Neural cell (in vitro differentiated cells): ENCODE measurements at regions not wholly inside any gene's neighbourhood (a gene's known extent, or its start where the extent isn't known, plus 50 kb on each side); places are given as distances from the start of the nearest gene placed in this dataset.

ENCODE experiments used
- H2AFZ ChIP-seq: fragments of 200-600, 300-800 bp; sonication (generic), shearing (Covaris generic); 2 replicates; pipeline ENCODE4 v1.6.0; 2014; ENCODE audit warnings: low read depth, mild to moderate bottlenecking, antibody characterized with exemption, low read length, moderate library complexity
- H3F3A ChIP-seq: fragments of 200-600 bp; shearing (Covaris generic); 2 replicates; pipeline ENCODE4 v1.6.1; 2016; ENCODE audit warnings: mild to moderate bottlenecking, moderate library complexity, mixed read lengths, antibody characterized with exemption, low read length; ENCODE audit not compliant: insufficient read depth, poor library complexity, severe bottlenecking
- H3K27ac ChIP-seq: fragments of 200-600, 300-800 bp; sonication (generic), shearing (Covaris generic); 2 replicates; pipeline ENCODE4 v1.5.1; 2014; ENCODE audit warnings: mild to moderate bottlenecking, low read length, moderate library complexity
- H3K27me3 ChIP-seq: fragments of 300-800, 200-600 bp; sonication (generic), shearing (Covaris generic); 2 replicates; pipeline ENCODE4 v1.6.0; 2014; ENCODE audit warnings: mild to moderate bottlenecking, low read depth, low read length, moderate library complexity; ENCODE audit not compliant: insufficient read depth
- H3K36me3 ChIP-seq: fragments of 300-800, 200-600 bp; sonication (generic), shearing (Covaris generic); 2 replicates; pipeline ENCODE4 v1.5.1; 2014; ENCODE audit warnings: mild to moderate bottlenecking, antibody characterized with exemption, low read length, moderate library complexity; ENCODE audit not compliant: insufficient read depth
- H3K4me2 ChIP-seq: fragments of 300-800, 200-600 bp; sonication (generic), shearing (Covaris generic); 2 replicates; pipeline ENCODE4 v1.6.0; 2014; ENCODE audit warnings: mild to moderate bottlenecking, low read length
- H3K4me3 ChIP-seq: fragments of 300-800, 200-600 bp; sonication (generic), shearing (Covaris generic); 2 replicates; pipeline ENCODE4 v1.5.1; 2014; ENCODE audit warnings: mild to moderate bottlenecking, low read length, moderate library complexity
- H3K79me2 ChIP-seq: fragments of 200-600 bp; shearing (Covaris generic); replicated peaks from 2 replicates; pipeline ENCODE4 v1.6.0; 2014; ENCODE audit warnings: mild to moderate bottlenecking, low read length, moderate library complexity; ENCODE audit not compliant: insufficient read depth
- H3K9ac ChIP-seq: fragments of 300-800, 200-600 bp; sonication (generic), shearing (Covaris generic); 2 replicates; pipeline ENCODE4 v1.6.1; 2016; ENCODE audit warnings: mild to moderate bottlenecking, low read length, mixed read lengths
- H3K9me2 ChIP-seq: fragments of 200-600 bp; shearing (Covaris generic); 2 replicates; pipeline ENCODE4 v1.6.1; 2016; ENCODE audit warnings: mild to moderate bottlenecking, low read length, mixed read lengths; ENCODE audit not compliant: insufficient read depth
- H3K9me3 ChIP-seq: fragments of 200-600, 300-800 bp; sonication (generic), shearing (Covaris generic); 2 replicates; pipeline ENCODE4 v1.6.1; 2016; ENCODE audit warnings: mild to moderate bottlenecking, mixed run types, low read length, moderate library complexity, mixed read lengths
- H4K20me1 ChIP-seq: fragments of 200-600 bp; shearing (Covaris generic); 2 replicates; pipeline ENCODE4 v1.6.1; 2016; ENCODE audit warnings: mild to moderate bottlenecking, mixed run types; ENCODE audit not compliant: insufficient read depth
- EP300 ChIP-seq: fragments of 450-650 bp; conservative IDR thresholded peaks from 2 replicates; pipeline ENCODE4 v1.6.1; 2014; ENCODE audit warnings: antibody characterized with exemption, mild to moderate bottlenecking, moderate library complexity; ENCODE audit not compliant: poor library complexity, severe bottlenecking
- EZH2 ChIP-seq: fragments of 200-600, 300-800 bp; shearing (Covaris generic), sonication (generic); IDR thresholded peaks from 2 replicates; pipeline ENCODE4 v1.6.1; 2014; ENCODE audit warnings: antibody characterized with exemption, low read length, borderline replicate concordance, mild to moderate bottlenecking; ENCODE audit not compliant: insufficient read depth, poor library complexity, severe bottlenecking
- MXI1 ChIP-seq: fragments of 450-650 bp; conservative IDR thresholded peaks from 2 replicates; pipeline ENCODE4 v1.6.1; 2014; ENCODE audit warnings: antibody characterized with exemption, mild to moderate bottlenecking; ENCODE audit not compliant: poor library complexity, severe bottlenecking
- POLR2AphosphoS5 ChIP-seq: IDR thresholded peaks from 2 replicates; pipeline ENCODE4 v1.6.1; 2012
- RAD21 ChIP-seq: fragments of 450-650 bp; conservative IDR thresholded peaks from 2 replicates; pipeline ENCODE4 v1.6.1; 2014; ENCODE audit warnings: antibody characterized with exemption, mild to moderate bottlenecking, moderate library complexity
- SMC3 ChIP-seq: fragments of 450-650 bp; conservative IDR thresholded peaks from 2 replicates; pipeline ENCODE4 v1.6.1; 2014; ENCODE audit warnings: antibody characterized with exemption, mild to moderate bottlenecking, moderate library complexity; ENCODE audit not compliant: poor library complexity
- TAF1 ChIP-seq: IDR thresholded peaks from 2 replicates; pipeline ENCODE4 v1.6.1; 2012; ENCODE audit warnings: low read depth
- TF ChIP-seq, protein P1 (sequence below): fragments of 450-650 bp; IDR thresholded peaks from 2 replicates; pipeline ENCODE4 v1.5.1; 2014; ENCODE audit warnings: antibody characterized with exemption, mild to moderate bottlenecking, moderate library complexity; ENCODE audit not compliant: poor library complexity, severe bottlenecking

DNA sequence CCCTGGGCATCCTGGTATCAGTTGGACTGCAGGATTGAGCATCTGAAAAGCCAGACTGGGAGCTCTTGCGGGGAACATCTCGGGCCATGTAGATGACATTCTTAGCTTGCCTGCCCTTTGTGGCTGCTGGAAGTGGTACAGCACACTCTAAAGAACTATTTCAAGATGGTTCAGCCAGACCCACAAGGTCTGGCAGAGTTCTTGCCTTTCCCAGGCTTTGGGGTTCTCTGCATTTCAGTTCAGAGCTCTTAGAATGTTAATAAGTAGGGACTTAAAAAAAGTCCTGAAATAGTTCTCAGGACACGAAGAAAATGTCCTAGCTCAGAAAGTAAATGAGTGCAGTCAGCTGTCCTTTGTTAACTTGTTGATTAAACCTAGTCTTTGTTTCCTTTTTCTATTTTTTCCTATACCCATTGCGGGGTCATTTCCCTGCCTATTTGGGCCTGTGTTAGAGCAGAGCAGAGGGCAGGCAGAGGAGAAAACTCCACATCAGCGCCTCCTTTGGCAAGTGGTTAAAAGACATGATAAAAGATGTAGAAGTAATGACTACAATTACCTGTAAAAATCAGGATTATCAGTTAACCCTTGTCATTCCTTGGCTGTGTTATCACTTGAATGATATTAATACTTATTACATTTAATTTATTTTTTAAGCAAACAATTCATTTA lies 291.5 kb downstream of the ZSWIM6 start:
- Histone ChIP-seq H3K4me3 (no peak overlapping the region), H3K4me2 (no peak overlapping the region), H3K9ac (no peak overlapping the region), H3K79me2 (no peaks in the 10 kb centered on the region), H3K9me2 (no peaks in the 10 kb centered on the region), H3K27me3 (no peaks in the 10 kb centered on the region), H3K9me3 (no peaks in the 10 kb centered on the region), H3F3A (peaks cover 3% of the 10 kb centered on the region), H3K36me3 (no peaks in the 10 kb centered on the region), H4K20me1 (no peaks in the 10 kb centered on the region), H3K27ac (no peak overlapping the region), H2AFZ (no peak overlapping the region)
- TF ChIP-seq EP300 (no peak), RAD21 (peak; percentile 26), POLR2AphosphoS5 (no peak), MXI1 (no peak), TAF1 (no peak), EZH2 (no peak), SMC3 (no peak)
- TF ChIP-seq, protein P1, sequence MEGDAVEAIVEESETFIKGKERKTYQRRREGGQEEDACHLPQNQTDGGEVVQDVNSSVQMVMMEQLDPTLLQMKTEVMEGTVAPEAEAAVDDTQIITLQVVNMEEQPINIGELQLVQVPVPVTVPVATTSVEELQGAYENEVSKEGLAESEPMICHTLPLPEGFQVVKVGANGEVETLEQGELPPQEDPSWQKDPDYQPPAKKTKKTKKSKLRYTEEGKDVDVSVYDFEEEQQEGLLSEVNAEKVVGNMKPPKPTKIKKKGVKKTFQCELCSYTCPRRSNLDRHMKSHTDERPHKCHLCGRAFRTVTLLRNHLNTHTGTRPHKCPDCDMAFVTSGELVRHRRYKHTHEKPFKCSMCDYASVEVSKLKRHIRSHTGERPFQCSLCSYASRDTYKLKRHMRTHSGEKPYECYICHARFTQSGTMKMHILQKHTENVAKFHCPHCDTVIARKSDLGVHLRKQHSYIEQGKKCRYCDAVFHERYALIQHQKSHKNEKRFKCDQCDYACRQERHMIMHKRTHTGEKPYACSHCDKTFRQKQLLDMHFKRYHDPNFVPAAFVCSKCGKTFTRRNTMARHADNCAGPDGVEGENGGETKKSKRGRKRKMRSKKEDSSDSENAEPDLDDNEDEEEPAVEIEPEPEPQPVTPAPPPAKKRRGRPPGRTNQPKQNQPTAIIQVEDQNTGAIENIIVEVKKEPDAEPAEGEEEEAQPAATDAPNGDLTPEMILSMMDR: peak; percentile 38

DNA sequence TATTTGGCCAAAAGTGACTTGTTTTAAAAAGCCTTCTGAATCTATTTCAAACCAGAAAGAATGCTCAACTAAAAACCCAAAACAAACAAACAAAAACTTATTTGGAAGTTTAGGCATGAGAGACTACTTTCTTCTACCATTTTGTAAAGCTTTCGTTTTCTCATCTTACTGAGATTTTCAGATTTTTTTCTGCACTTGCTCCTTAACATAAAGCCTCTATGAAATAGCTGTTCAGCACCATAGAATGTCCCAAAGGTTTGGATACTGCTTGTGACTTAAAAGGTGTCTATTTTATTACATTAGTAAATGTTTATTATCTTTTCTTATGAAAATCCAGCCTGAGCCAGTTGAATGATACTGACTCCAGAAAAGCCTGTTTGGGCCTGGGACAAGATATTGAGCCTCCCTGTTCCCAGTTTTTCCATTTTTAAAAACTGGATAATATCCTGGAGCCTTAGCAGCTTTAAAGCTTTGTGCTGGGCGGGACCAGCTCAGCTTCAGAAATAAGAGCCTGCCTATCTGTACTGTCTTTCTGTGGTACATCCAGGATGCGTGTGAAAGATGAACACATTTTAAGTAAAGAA lies 292.6 kb downstream of the ZSWIM6 start:
- Histone ChIP-seq H3K27ac (peak overlapping the region; percentile 82), H3K36me3 (no peaks in the 10 kb centered on the region), H3F3A (peaks cover 3% of the 10 kb centered on the region), H3K4me3 (peak overlapping the region; percentile 60), H3K4me2 (peak overlapping the region; percentile 12), H4K20me1 (no peaks in the 10 kb centered on the region), H3K9me2 (no peaks in the 10 kb centered on the region), H3K79me2 (no peaks in the 10 kb centered on the region), H3K9me3 (no peaks in the 10 kb centered on the region), H3K27me3 (no peaks in the 10 kb centered on the region), H2AFZ (peak overlapping the region; percentile 56), H3K9ac (peak overlapping the region; percentile 56)
- TF ChIP-seq POLR2AphosphoS5 (peak; percentile 9), SMC3 (no peak)

DNA sequence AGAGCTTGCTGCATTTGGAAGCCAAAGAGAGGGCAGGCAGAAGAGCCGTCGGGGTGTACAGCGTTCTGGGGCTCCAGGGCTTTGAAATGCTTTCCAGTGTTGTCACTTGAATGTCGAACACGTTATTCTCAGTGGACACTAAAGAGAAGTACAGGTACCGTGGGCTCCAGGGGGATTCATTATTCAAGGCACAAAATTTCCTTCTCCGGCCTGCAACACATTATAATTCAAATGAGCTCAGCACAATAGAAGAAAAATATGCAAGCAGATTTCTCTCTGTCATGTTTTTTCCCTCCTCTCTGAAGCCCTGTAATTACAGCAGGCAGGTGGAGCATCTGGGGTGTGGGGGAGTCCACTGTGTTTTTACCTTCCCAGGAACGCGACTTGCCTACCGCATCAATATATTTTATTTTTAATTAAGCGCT lies 293.1 kb downstream of the ZSWIM6 start:
- H3K9me2 ChIP-seq: no peaks in the 10 kb centered on the region
- H3K27me3 ChIP-seq: no peaks in the 10 kb centered on the region
- no peaks in the 10 kb centered on the region for H3K36me3 ChIP-seq
- peak overlapping the region; percentile 56 for H2AFZ ChIP-seq
- H3F3A ChIP-seq: peaks cover 3% of the 10 kb centered on the region
- no peaks in the 10 kb centered on the region for H3K9me3 ChIP-seq
- H3K79me2 ChIP-seq: no peaks in the 10 kb centered on the region
- peak overlapping the region; percentile 56 for H3K9ac ChIP-seq
- peak overlapping the region; percentile 60 for H3K4me3 ChIP-seq
- H3K27ac ChIP-seq: peak overlapping the region; percentile 82
- peak overlapping the region; percentile 12 for H3K4me2 ChIP-seq
- no peaks in the 10 kb centered on the region for H4K20me1 ChIP-seq
- TF ChIP-seq MXI1 (no peak), SMC3 (peak; percentile 24)
